ENCODE measurements at regions not wholly inside any gene's neighbourhood (a gene's known extent, or its start where the extent isn't known, plus 50 kb on each side); places are given as distances from the start of the nearest gene placed in this dataset.

DNA sequence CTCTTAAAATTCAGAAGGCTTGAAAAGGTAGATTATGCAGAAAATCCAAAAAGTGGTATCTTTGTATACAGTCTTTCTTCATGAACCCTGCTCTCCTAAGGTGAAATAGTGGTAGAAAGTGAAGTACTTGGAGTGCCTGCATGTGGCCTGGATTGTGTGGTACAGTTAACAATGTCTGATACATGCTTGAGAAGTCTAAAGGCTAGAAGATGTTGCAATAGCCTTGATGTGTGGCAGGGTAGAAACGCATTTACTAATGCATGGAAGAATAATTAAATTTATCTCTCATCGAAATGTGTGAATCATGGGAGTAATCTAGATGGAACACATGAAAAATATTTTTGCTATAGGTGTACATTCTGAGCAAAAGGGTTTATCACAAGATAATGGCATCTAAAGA, 1632.3 kb upstream of the B3GALT2 start:
- no peak overlapping the region for H3K4me3 ChIP-seq (ENCODE audit: low read depth, low read length)
- no peak for TF ChIP-seq CTCF (IDR thresholded peaks at IDR 0.05; ENCODE audit: insufficient read depth, low read length, missing control alignments)
- ChIA-PET CTCF (no interaction called here), POLR2A (no interaction called here)
- DNase-seq (ENCODE audit: low read depth, low spot score) = no peak

- ChIA-PET POLR2A (no interaction called here), CTCF (no interaction called here)
- no peak overlapping the region for H3K4me3 ChIP-seq (ENCODE audit: low read depth, low read length)
- DNase-seq (ENCODE audit: low read depth, low spot score) = no peak
- TF ChIP-seq CTCF (IDR thresholded peaks at IDR 0.05; ENCODE audit: insufficient read depth, low read length, missing control alignments) = no peak
Measured at GRCh38 chr1:194816859-194817258, 1630.4 kb upstream of the B3GALT2 start.

DNA sequence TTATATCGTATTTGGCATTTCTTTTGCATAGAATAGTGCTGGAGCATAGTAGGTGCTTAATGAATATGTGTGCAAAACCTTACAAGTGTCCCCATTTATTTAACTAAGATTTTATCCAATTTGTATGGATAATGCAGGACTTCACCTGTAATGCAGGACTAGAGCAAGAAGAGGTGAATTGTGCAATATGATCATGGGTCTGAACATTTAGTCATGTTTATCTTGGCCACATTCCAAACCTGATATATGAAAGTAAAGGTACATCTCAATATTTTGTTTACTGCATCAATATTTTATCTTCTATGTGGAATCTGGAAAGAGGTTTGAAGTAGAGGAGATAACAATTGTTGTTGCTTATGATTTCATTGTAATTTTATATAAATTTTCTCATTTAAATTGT, 1626.7 kb upstream of the B3GALT2 start:
- POLR2A ChIA-PET = no interaction called here
- no peak for TF ChIP-seq CTCF (IDR thresholded peaks at IDR 0.05; ENCODE audit: insufficient read depth, low read length, missing control alignments)

GRCh38 chr1:194809665-194810064, 1623.3 kb upstream of the B3GALT2 start:
- ChIA-PET POLR2A (no interaction called here), CTCF (no interaction called here)
- no peak for DNase-seq (ENCODE audit: low read depth, low spot score)
- TF ChIP-seq CTCF (IDR thresholded peaks at IDR 0.05; ENCODE audit: insufficient read depth, low read length, missing control alignments) = no peak
- H3K4me3 ChIP-seq (ENCODE audit: low read depth, low read length) = no peak overlapping the region

More for the DNA sequence above, 1626.7 kb upstream of the B3GALT2 start:
- no peak for DNase-seq (ENCODE audit: low read depth, low spot score)
- H3K4me3 ChIP-seq (ENCODE audit: low read depth, low read length) = no peak overlapping the region
- CTCF ChIA-PET = no interaction called here

- H3K4me3 ChIP-seq (ENCODE audit: low read depth, low read length) = no peak overlapping the region
- POLR2A ChIA-PET = no interaction called here
- CTCF ChIA-PET = no interaction called here
- no peak for TF ChIP-seq CTCF (IDR thresholded peaks at IDR 0.05; ENCODE audit: insufficient read depth, low read length, missing control alignments)
- DNase-seq (ENCODE audit: low read depth, low spot score) = no peak
Measured at GRCh38 chr1:194809215-194809614, 1622.8 kb upstream of the B3GALT2 start.

DNA sequence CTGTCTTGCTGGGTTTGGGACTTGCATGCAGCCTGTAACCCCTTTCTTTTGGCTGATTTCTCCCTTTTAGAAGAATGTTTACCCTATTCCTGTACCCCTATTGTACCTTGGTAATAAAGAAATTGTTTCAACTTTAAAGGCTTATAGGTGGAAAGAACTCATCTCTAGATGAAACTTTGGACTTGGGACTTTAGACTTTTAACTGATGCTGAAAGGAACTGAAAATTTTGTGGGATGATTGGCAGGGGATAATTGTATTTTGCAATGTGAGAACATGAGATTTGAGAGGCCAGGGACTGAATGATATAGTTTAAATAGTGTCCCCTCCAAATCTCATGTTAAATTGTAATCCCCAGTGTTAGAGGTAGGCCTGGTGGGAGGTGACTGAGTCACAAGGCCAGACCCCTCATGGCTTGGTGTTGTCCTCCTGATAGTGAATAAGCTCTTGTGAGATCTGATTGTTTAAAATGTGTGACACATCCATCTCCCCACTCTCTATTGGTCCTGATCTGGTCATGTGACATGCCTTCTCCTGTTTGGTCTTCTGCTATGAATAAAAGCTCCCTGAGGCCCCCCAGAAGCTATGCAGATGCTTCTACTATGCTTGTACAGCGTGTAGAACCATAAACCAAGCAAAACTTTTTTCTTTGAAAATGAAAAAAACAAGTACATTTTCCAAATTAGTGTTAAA, 1621.3 kb upstream of the B3GALT2 start:
- CTCF ChIA-PET = no interaction called here
- no peak for DNase-seq (ENCODE audit: low read depth, low spot score)
- no peak for TF ChIP-seq CTCF (IDR thresholded peaks at IDR 0.05; ENCODE audit: insufficient read depth, low read length, missing control alignments)
- H3K4me3 ChIP-seq (ENCODE audit: low read depth, low read length) = no peak overlapping the region
- POLR2A ChIA-PET = no interaction called here

Data from AG04449 (cell line).